GM18519 (cell line): ENCODE measurements at regions not wholly inside any gene's neighbourhood (a gene's known extent, or its start where the extent isn't known, plus 50 kb on each side); places are given as distances from the start of the nearest gene placed in this dataset.
"Not testable (repeated sequence)": the region's sequence is repeated elsewhere in the genome, so short reads cannot be mapped to it uniquely, and the experiment has no call there.

Experiments used
- ATAC-seq: cut with Tn5 transposase; IDR thresholded peaks from one replicate; pipeline ENCODE4 v1.9.1; 2021; ENCODE audit warnings: mild to moderate bottlenecking, moderate library complexity; ENCODE audit not compliant: unreplicated experiment, low FRiP score

DNA sequence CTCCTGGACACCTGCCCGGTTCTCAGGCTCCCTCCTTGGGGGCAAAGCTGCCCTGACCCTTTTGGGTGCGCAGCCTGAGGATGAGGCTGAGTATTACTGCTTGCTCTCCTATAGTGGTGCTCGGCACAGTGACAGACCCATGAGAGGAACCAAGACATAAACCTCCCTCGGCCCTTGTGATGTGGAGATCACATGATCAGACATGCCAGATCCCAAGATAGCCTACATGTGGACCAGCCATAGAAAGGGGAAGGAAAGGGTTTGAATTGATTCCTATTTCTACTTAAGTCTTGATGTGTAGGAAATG lies 125.3 kb downstream of the VPREB1 start:
- ATAC-seq: no peak

DNA sequence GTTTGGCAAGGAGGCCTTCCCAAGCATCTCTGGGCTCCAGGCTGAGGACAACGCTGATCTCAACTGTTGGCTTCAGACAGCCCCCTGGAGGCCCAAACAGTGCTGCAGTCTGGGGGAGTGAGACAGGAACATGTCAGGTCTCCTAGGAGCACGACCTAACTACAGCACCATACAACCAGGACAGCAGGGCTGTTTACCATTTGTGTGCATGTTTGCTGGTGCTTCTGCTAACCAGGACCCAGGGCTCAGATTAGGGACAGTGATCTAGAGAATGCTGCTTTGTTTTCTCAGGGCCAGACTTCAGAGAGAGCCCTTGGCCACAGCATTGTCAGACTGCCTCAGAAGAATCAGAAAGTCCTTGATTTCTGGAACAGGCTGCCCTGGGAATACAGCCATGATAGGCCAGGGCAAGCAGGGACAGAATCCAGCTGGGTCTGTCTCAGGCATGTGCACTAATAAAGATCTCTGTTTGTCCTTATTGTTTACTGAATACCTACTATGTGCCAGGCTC lies 126.5 kb downstream of the VPREB1 start:
- ATAC-seq: no peak

DNA sequence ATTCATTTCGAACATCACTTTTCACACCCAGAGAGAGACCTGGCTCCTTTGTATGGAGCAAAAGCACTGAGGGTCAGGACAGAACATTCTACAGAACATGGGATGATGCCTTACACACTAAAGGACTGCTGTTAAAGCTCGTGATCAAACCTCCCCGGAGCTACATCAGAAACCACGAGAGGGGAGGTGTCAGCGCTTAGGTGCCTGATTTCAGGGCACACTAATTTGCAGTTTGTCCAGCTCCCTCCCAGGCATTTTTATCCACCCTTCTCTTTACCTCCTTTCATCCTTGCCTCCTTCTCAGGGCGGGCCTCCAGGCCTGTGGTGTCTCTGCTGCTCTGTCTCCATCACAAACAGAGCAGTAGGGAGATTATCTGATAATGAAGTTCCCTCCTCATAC lies 127.5 kb downstream of the VPREB1 start:
- ATAC-seq: no peak

DNA sequence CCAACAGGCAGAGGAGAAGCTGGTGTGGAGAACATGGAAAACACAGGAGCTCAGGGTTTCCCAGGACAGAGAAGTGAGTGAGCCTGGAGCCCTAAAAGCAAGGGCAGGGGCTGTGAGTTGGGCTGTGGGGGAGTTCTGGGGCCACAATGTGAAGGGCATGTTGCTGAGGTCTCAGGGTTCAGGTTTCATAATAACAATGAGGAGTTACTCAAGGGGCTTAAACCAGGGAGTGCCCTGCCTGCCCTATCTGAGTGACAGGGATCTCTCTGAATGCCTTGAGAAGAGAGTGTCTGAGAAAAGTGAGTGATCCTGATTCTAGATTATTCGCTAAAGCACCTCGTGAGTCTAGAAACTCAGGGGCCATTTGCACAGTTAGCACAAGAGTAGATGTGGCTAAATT lies 129.6 kb downstream of the VPREB1 start:
- no peak for ATAC-seq

DNA sequence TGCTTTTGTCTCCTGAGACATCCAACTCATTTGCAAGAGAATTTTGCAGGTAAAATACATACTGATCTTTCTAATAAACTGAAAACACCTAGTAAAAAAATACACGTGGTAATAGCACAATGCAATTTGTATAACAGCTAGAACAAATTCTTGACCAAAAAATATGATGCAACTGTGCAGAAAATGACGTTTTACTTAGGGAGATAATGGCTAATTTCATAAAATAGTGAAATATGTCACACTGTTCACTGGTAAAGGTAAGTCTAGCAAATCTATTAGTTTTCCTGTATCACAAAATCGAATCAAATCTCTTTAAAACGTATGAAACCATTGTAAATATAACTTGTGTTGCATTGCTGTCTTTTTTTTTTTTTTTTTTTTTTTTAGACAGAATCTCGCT lies 130.0 kb downstream of the VPREB1 start:
- ATAC-seq: no peak

DNA sequence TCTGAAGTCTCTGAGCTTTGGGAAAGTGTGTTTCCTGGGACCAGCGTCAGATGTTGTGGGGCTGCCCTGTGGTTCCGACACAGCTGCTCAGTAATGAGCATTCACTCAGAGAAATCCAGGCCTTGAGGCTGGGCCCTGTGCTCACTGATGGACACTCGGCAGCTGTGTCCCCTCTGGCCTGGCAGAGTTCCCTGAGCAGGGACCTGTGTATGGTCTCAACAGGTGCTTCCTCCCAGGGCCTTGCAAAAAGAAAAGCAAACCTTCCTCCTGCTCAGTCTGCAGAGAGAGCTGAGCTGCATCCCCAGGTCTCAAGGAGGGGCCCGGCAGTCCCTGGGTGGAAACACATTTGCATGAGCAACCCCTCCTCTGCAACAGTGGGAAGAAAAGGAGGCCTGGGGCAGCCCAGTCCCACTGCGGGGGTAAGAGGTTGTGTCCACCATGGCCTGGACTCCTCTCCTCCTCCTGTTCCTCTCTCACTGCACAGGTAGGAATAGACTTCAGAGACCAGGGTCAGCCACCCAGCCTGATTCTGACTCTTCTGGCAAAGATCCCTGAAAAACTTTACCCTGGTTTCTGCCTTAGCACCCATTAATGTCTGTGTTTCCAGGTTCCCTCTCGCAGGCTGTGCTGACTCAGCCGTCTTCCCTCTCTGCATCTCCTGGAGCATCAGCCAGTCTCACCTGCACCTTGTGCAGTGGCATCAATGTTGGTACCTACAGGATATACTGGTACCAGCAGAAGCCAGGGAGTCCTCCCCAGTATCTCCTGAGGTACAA lies 131.2 kb downstream of the VPREB1 start:
- no peak for ATAC-seq

DNA sequence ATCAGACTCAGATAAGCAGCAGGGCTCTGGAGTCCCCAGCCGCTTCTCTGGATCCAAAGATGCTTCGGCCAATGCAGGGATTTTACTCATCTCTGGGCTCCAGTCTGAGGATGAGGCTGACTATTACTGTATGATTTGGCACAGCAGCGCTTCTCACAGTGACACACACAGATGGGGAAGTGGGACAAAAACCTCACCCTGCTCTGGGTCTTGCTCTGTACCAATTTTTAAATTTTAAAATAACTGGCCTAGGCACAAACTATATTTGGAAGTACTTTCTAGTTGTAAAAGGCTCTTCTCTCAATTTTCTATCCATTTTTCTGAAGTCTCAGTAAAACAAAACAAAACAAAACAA lies 131.7 kb downstream of the VPREB1 start:
- ATAC-seq: no peak

DNA sequence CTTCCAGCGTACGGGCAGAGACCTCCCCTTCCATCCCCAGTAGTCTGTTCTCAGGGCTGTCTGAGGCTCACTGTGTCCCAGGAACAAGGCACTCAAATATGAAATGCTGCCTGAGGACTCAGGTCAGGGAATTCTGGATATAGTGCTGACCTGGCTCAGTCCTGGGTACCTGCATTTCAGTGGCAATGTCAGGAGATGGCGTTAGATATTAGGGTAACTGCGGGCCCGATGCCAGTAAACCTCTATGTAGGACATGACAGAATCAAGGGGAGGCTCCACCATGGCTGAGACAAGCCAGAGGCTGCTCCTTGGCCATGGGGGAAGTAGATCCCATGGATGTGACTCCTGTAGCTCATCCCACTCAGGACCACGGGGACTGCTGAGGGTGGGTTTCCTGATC lies 131.7 kb downstream of the ZNF280B start:
- ATAC-seq: not testable (repeated sequence)

DNA sequence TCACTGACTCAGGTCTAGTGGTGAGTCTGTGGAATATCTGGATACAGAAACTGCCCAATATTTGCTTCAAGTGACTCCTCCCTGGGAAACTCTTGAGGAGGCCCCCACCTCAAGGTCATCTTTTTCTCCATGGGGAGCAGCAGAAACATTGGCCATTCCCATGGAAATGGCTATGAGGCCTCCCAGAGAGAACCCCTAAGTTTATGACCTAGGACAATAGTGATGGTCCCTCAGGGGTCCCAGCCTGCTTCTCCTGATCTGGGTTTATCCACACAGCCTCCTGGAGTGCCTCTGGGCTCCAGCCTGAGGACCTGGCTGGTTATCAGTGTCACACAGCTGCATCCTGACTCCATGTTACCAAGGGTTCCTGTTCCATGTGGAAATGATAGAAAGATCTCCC lies 131.2 kb downstream of the ZNF280B start:
- no peak for ATAC-seq

DNA sequence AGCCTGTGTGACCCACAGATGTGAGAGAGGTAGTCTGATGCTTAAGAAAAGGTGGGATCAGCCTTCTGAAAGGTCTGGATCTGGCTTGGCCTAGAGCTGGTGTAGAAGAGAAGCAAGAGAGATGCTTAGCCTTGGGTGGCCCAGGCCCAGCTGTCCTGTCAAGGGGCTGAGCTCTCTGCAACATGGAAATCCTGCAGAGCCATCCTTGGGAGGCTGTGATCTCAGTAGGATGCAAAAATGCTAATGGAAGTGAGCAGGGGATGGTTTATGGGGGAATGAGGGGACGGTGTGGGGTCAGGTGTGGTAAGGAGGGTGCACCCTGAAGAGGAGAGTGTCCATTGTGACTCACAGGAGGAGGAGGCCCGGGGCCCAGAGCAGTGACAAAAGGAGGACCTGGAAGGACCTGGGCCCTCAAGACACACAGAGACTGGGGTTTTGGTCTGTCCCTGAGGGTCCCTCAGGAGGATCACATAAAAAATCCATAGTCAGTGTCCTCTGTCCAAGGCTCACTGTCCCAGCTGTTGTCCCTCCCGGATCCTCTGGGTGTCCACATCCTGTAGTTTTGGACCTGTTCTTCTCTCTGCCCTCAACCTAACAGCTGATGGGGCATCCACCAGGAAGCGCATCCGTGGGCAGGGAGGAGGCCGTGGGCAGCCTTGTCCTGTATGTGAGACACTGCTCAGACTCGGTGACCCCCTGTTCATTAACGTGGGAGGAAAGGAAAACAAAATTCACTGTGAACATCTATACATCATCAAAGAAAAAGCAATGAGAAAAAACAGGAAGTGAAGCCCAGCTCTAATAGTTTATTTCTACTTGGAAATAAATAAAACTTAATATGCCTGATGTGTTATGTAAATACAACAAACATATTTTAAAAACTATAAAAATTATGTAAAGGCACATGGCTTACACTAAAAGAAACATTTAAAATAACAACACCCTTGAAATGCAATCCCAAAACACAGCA lies 129.8 kb downstream of the ZNF280B start:
- ATAC-seq: no peak

DNA sequence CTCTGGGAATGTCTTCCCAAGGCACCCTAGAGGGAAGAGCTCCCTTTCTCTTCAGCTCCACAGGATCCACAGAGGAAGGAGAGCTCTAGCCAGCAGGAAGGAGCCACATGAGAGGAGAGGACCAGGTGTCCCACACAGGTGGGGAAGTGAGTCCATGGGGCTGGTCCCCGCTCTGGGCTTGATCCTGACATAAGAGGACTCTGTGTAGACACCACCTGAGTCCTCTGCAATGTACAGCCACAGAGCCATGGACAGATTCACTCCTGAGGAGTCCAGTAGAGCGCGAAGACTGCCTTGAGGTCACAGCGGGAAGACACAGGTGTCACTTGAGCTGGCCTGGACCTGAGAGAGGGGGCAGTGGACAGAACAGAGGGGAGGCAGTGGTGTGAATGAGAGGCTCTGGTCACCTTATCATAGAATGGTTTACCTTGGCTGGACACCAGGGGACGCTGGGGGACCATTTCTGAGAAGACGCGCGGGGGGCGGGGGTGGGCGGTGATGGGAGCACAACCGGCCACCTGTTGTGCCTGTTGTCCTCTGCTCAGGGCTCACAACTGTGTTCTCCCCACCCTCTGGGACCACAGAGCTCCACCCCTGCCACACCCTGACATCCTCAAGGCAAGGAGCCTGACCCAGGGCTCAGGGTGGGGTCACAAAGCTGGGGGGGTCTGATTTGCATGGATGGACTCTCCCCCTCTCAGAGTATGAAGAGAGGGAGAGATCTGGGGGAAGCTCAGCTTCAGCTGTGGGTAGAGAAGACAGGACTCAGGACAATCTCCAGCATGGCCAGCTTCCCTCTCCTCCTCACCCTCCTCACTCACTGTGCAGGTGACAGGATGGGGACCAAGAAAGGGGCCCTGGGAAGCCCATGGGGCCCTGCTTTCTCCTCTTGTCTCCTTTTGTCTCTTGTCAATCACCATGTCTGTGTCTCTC lies 128.2 kb downstream of the ZNF280B start:
- no peak for ATAC-seq

DNA sequence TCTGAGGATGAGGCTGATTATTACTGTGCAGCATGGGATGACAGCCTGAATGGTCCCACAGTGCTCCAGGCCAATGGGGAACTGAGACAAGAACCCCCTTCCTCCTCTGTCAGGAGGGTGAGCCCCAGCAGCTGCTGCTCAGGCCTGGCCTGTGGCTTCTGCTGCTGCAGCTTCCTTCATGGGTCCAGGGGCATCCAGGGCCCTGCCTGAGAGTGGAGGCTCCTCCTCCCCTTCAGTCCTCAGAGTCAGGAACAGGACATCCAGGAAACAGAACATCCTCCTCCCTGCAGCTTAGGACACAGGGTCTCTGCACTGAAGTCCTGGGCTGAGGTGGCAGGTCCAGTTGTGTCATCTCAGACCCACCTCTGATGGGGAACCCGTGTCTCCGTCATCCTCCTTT lies 127.2 kb downstream of the ZNF280B start:
- not testable (repeated sequence) for ATAC-seq

DNA sequence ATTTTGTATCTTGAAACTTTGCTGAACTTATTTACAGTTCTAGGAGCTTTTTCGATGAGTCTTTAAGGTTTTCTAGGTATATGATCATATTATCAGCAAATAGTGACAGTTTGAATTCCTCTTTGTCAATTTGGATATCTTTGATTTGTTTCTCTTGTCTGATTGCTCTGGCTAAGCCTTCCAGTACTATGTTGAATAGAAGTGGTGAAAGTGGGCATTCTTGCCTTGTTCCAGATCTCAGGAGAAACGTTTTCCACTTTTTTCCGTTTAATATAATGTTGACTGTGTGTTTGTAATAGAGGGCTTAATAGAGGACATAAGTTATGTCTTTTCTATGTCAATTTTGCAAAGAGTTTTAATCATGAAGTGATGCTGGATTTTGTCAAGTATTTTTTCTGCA lies 124.3 kb downstream of the ZNF280B start:
- no peak for ATAC-seq

DNA sequence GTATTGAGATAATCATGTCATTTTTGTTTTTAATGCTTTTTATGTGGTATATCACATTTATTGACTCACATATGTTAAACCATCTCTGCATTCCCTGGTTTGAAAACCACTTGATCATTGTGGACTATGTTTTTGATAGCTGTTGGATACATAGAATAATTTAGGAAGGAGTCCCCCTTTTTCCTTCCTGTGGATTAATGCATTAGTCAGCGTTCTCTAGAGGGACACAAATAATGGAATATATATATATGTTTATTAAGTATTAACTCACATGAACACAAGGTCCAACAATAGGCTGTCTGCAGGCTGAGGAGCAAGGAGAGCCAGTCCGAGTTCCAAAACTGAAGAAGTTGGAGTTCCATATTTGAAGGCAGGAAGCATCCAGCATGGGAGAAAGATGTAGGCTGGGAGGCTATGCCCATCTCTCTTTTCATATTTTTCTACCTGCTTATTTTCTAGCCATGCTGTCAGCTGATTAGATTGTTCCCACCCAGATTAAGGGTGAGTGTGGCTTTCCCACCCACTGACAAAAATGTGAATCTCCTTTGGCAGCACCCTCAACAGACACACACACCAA lies 123.8 kb downstream of the ZNF280B start:
- ATAC-seq: no peak

DNA sequence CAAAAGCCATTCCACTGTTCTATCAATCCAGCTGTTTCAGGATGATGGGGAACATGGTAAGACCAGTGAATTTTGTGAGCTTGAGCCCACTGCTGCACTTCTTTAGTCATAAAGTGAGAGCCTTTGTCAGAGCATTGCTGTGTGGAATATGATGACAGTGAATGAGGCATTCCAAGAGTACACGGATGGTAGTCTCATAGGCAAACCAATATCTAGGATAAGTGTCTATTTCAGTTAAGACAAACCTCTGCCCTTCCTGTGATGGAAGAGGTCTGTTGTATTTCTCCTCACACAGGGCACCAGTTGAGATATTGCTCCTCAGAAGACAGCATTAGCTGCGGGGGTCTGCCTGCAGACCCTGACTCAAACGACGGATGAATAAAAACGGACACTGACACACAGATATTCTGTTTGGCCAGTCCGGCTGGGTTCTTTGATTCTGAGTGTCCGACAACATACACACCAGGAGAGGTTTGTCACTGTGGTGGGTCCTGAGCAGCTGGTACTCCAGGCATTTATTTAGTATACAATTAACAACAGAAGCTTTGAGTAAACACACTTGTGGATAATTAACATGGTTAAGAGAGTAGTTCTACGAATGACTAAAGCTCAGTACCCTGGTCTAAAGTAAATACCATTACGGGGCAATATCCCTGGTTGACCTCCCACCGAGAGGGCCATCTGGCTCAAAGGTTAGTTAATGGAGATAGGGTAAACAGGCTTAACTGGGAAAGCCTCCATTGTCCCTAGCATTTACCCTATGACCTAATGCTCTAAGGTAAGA lies 121.7 kb downstream of the ZNF280B start:
- no peak for ATAC-seq

DNA sequence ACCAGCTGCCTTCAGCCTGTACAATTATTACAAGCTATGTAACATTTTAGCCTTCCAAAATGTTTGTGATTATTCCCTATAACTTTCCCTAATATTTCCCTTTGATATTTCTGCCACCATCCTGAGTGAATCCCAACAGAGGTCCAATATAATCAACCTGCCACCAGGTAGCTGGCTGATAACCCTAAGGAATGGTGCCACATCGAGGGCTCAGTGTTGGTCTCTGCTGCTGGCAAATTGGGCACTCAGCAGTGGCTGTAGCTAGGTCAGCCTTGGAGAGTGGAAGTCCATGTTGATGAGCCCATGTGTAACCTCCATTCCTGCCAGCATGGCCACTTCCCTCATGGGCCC lies 121.2 kb downstream of the ZNF280B start:
- no peak for ATAC-seq

DNA sequence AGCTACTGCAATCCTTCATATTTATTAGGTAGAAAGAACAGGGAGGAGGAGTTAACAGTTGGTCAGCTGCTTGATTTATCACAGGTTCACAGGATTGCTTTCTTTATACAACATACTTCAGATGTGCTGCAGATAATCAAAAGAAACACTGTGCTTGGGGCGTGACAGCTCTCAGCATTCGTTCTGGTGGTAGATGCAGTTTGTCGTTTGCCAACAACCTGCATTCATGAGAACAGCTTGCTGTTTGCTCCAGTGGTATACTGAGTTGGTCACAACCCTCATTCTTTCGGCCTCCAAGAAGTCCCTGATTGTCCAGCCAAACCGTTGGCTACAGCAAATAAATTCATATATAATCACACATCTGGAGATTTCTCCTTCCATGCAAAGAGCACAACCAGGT lies 120.5 kb downstream of the ZNF280B start:
- ATAC-seq: no peak

DNA sequence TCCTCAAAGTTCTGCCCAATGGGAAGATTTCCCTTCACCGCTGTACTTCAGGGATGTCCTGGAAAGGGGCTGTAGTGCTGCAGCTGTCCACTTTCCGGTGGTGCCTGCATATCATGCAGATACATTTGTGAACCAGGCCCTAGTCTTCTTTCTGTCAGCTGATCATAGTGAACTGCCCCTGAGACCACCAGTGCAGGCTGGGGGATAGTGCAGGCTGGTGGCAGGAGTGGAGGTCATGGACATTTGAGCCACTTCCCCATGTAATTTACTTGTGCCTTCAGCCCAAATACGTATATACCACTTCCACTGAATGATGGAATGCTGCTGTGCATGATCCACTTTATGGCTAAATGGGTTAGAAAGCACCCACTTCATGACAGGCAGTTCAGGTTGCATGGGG lies 120.0 kb downstream of the ZNF280B start:
- no peak for ATAC-seq

DNA sequence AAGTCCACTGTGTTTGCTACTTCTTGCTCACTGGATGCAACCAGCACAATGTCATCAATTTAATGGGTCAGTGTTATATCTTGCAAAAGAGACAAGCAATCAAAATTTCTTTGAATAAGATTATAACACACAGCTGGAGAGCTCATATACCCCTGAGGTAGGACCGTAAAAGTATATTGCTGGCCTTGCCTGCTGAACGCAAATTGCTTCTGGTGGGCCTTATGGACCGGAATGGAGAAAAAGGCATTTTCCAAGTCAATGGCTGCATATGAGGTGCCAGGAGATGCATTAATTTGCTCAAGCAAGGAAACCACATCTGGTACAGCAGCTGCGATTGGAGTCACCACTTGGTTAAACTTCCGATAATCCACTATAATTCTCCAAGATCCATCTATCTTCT lies 119.1 kb downstream of the ZNF280B start:
- ATAC-seq: no peak

DNA sequence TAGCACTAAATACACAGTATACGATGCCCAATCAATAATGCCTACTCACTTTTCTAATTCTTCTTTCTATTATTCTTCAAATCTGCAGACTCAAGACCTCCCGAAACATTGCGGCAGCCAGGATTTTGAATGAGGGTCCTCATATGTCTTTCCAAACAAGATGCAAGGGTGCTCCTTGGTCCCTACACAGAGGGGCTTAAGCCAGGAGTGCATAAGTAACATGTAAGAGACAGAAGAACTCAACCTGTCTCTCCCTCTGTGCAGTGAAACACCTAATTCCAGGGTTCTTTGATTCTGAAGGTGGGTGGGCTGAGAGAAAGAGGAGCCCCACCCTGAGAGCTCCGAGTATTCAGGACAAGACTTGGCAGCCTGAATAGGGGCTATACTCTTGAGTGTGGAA lies 117.6 kb downstream of the ZNF280B start:
- no peak for ATAC-seq
